ENCODE measurements at regions not wholly inside any gene's neighbourhood (a gene's known extent, or its start where the extent isn't known, plus 50 kb on each side); places are given as distances from the start of the nearest gene placed in this dataset.

- no peak for TF ChIP-seq IKZF3 (tag by site-specific recombination; IDR thresholded peaks at IDR 0.05)
- no peak for TF ChIP-seq HOXA7 (CRISPR knock-in tag; IDR thresholded peaks at IDR 0.05; ENCODE audit: borderline replicate concordance)
- Histone ChIP-seq H3K4me3 (ENCODE audit: low read depth, low read length) (no peak overlapping the region), H3K4me1 (ENCODE audit: control insufficient read depth, insufficient read depth, low read length) (no peaks in the 10 kb centered on the region), H3K36me3 (ENCODE audit: control insufficient read depth in 2 of 2, insufficient read depth in 1 of 2, low read length in 2 of 2) (no peaks in the 10 kb centered on the region), H3K9me3 (ENCODE audit: control insufficient read depth, insufficient read depth, low read depth, low read length) (no peaks in the 10 kb centered on the region), H3K27ac (ENCODE audit: extremely low read depth, low read depth, low read length) (no peak overlapping the region)
- CTCF ChIA-PET = no interaction called here
- POLR2A ChIA-PET = no interaction called here
Observed at GRCh38 chr7:88442413-88442812, 135.7 kb upstream of the STEAP4 start.

- CTCF ChIA-PET = no interaction called here
- TF ChIP-seq ZNF335 (tag by site-specific recombination; conservative IDR thresholded peaks at IDR 0.05) (no peak), SCRT1 (tag by site-specific recombination; IDR thresholded peaks at IDR 0.05; ENCODE audit: borderline replicate concordance) (no peak), SP3 (tag by site-specific recombination; IDR thresholded peaks at IDR 0.05) (no peak), ZNF514 (tag by site-specific recombination; IDR thresholded peaks at IDR 0.05) (no peak), KLF16 (tag by site-specific recombination; IDR thresholded peaks at IDR 0.05) (no peak), ZNF473 (tag by site-specific recombination; IDR thresholded peaks at IDR 0.05) (no peak), ZIC2 (tag by site-specific recombination; IDR thresholded peaks at IDR 0.05) (no peak), ZNF626 (tag by site-specific recombination; IDR thresholded peaks at IDR 0.05) (no peak), ZBTB17 (tag by site-specific recombination; IDR thresholded peaks at IDR 0.05) (no peak)
- no peaks in the 10 kb centered on the region for H3K9me3 ChIP-seq (ENCODE audit: control insufficient read depth, insufficient read depth, low read depth, low read length)
Observed at GRCh38 chr7:88437132-88437531, 130.4 kb upstream of the STEAP4 start.

GRCh38 chr7:88432301-88432700 lies 125.6 kb upstream of the STEAP4 start:
- Histone ChIP-seq H3K36me3 (ENCODE audit: control insufficient read depth in 2 of 2, insufficient read depth in 1 of 2, low read length in 2 of 2) (no peaks in the 10 kb centered on the region), H3K4me3 (ENCODE audit: low read depth, low read length) (no peak overlapping the region), H3K27ac (ENCODE audit: extremely low read depth, low read depth, low read length) (no peak overlapping the region), H3K4me1 (ENCODE audit: control insufficient read depth, insufficient read depth, low read length) (no peaks in the 10 kb centered on the region), H3K9me3 (ENCODE audit: control insufficient read depth, insufficient read depth, low read depth, low read length) (no peaks in the 10 kb centered on the region)
- TF ChIP-seq ZNF777 (tag by site-specific recombination; IDR thresholded peaks at IDR 0.05; ENCODE audit: borderline replicate concordance) (no peak), ZSCAN4 (tag by site-specific recombination; IDR thresholded peaks at IDR 0.05) (no peak), ZNF837 (tag by site-specific recombination; IDR thresholded peaks at IDR 0.05) (no peak), ZNF202 (tag by site-specific recombination; IDR thresholded peaks at IDR 0.05; ENCODE audit: borderline replicate concordance) (no peak), ZNF624 (tag by site-specific recombination; IDR thresholded peaks at IDR 0.05) (no peak), ZNF2 (tag by site-specific recombination; IDR thresholded peaks at IDR 0.05) (no peak), ZNF23 (tag by site-specific recombination; IDR thresholded peaks at IDR 0.05; ENCODE audit: borderline replicate concordance) (no peak)
- ChIA-PET POLR2A (no interaction called here), CTCF (no interaction called here)

More at GRCh38 chr7:88437132-88437531, 130.4 kb upstream of the STEAP4 start:
- H3K36me3 ChIP-seq (ENCODE audit: control insufficient read depth in 2 of 2, insufficient read depth in 1 of 2, low read length in 2 of 2) = no peaks in the 10 kb centered on the region
- H3K4me3 ChIP-seq (ENCODE audit: low read depth, low read length) = no peak overlapping the region
- POLR2A ChIA-PET = no interaction called here
- no peaks in the 10 kb centered on the region for H3K4me1 ChIP-seq (ENCODE audit: control insufficient read depth, insufficient read depth, low read length)
- no peak overlapping the region for H3K27ac ChIP-seq (ENCODE audit: extremely low read depth, low read depth, low read length)

DNA sequence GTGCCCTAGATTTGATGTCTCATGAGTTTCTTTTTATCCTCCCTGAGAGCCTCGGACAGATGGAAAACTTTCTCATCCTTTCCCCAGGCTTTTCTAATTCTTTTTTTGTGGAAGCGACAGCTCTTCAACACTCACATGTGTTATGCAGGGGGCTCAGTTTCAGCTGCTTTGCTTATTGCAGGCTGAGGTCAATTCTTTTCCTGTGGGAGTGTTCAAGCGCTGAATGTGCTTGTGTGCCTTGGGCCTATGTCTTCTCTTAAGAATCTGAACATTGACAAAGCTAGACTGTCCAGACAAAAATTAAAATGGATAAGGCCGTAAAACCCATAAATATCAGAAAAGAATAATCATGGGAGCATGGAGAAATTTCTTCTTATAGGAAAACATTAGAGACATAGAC lies 125.2 kb upstream of the STEAP4 start:
- Histone ChIP-seq H3K36me3 (ENCODE audit: control insufficient read depth in 2 of 2, insufficient read depth in 1 of 2, low read length in 2 of 2) (no peaks in the 10 kb centered on the region), H3K4me1 (ENCODE audit: control insufficient read depth, insufficient read depth, low read length) (no peaks in the 10 kb centered on the region), H3K27ac (ENCODE audit: extremely low read depth, low read depth, low read length) (no peak overlapping the region), H3K9me3 (ENCODE audit: control insufficient read depth, insufficient read depth, low read depth, low read length) (no peaks in the 10 kb centered on the region), H3K4me3 (ENCODE audit: low read depth, low read length) (no peak overlapping the region)
- CTCF ChIA-PET = no interaction called here
- POLR2A ChIA-PET = interaction anchor here (0.5 kb wide), 1 partner anchor 29 kb away, joined by 3 read pairs; no protein-coding TSS in a partner anchor
- TF ChIP-seq, protein P1, sequence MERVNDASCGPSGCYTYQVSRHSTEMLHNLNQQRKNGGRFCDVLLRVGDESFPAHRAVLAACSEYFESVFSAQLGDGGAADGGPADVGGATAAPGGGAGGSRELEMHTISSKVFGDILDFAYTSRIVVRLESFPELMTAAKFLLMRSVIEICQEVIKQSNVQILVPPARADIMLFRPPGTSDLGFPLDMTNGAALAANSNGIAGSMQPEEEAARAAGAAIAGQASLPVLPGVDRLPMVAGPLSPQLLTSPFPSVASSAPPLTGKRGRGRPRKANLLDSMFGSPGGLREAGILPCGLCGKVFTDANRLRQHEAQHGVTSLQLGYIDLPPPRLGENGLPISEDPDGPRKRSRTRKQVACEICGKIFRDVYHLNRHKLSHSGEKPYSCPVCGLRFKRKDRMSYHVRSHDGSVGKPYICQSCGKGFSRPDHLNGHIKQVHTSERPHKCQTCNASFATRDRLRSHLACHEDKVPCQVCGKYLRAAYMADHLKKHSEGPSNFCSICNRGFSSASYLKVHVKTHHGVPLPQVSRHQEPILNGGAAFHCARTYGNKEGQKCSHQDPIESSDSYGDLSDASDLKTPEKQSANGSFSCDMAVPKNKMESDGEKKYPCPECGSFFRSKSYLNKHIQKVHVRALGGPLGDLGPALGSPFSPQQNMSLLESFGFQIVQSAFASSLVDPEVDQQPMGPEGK (tag by site-specific recombination; IDR thresholded peaks at IDR 0.05) = no peak
- TF ChIP-seq, protein P2, sequence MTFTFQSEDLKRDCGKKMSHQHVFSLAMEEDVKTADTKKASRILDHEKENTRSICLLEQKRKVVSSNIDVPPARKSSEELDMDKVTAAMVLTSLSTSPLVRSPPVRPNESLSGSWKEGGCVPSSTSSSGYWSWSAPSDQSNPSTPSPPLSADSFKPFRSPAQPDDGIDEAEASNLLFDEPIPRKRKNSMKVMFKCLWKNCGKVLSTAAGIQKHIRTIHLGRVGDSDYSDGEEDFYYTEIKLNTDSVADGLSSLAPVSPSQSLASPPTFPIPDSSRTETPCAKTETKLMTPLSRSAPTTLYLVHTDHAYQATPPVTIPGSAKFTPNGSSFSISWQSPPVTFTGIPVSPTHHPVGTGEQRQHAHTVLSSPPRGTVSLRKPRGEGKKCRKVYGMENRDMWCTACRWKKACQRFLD (tag by site-specific recombination; IDR thresholded peaks at IDR 0.05) = no peak
